TTC549 (cell line): ENCODE measurements at regions not wholly inside any gene's neighbourhood (a gene's known extent, or its start where the extent isn't known, plus 50 kb on each side); places are given as distances from the start of the nearest gene placed in this dataset.
"Not testable (repeated sequence)": the region's sequence is repeated elsewhere in the genome, so short reads cannot be mapped to it uniquely, and the experiment has no call there.

Experiments used
- FAIRE-seq: peaks from 2 replicates; lab custom pipeline; 2012; peaks lifted over from hg19 to GRCh38; lab: Jason Lieb, UNC

- not testable (repeated sequence) for FAIRE-seq
Observed at GRCh38 chr17:77342656-77342990, 201.9 kb downstream of the SEC14L1 start.

GRCh38 chr17:77343031-77343800, 202.4 kb downstream of the SEC14L1 start:
- FAIRE-seq = no peak

- FAIRE-seq = no peak
Observed at GRCh38 chr17:77344038-77344437, 203.3 kb downstream of the SEC14L1 start.

GRCh38 chr17:77345260-77345910, 204.6 kb downstream of the SEC14L1 start:
- no peak for FAIRE-seq

- FAIRE-seq = no peak
Observed at GRCh38 chr17:77346765-77347164, 206.0 kb downstream of the SEC14L1 start.

- no peak for FAIRE-seq
Observed at GRCh38 chr17:77347544-77347943, 206.8 kb downstream of the SEC14L1 start.

GRCh38 chr17:77349976-77350830, 209.4 kb downstream of the SEC14L1 start:
- FAIRE-seq = no peak

GRCh38 chr17:77352441-77352840, 211.7 kb downstream of the SEC14L1 start:
- FAIRE-seq = no peak

GRCh38 chr17:77352996-77353395, 212.2 kb downstream of the SEC14L1 start:
- no peak for FAIRE-seq

GRCh38 chr17:77353684-77354419, 213.1 kb downstream of the SEC14L1 start:
- no peak for FAIRE-seq

GRCh38 chr17:77354420-77354669, 213.6 kb downstream of the SEC14L1 start:
- no peak for FAIRE-seq

- FAIRE-seq = no peak
Observed at GRCh38 chr17:77354670-77355455, 214.1 kb downstream of the SEC14L1 start.

GRCh38 chr17:77356109-77356689, 215.4 kb downstream of the SEC14L1 start:
- FAIRE-seq = no peak

GRCh38 chr17:77356690-77357201, 216.0 kb downstream of the SEC14L1 start:
- no peak for FAIRE-seq

- FAIRE-seq = no peak
Observed at GRCh38 chr17:77358801-77359200, 218.0 kb downstream of the SEC14L1 start.

- FAIRE-seq = no peak
Observed at GRCh38 chr17:77359236-77359635, 218.5 kb downstream of the SEC14L1 start.

GRCh38 chr17:77361986-77362620, 221.3 kb downstream of the SEC14L1 start:
- FAIRE-seq = no peak

GRCh38 chr17:77363821-77364361, 223.1 kb downstream of the SEC14L1 start:
- no peak for FAIRE-seq

GRCh38 chr17:77364381-77364911, 223.7 kb downstream of the SEC14L1 start:
- FAIRE-seq = no peak

- FAIRE-seq = no peak
Observed at GRCh38 chr17:77364941-77365583, 224.3 kb downstream of the SEC14L1 start.
